ENCODE measurements at regions not wholly inside any gene's neighbourhood (a gene's known extent, or its start where the extent isn't known, plus 50 kb on each side); places are given as distances from the start of the nearest gene placed in this dataset.

- TF ChIP-seq PRDM15 (CRISPR knock-in tag; IDR thresholded peaks at IDR 0.05) (no peak), CHD2 (IDR thresholded peaks at IDR 0.05; ENCODE audit: borderline replicate concordance, low read depth, low read length) (no peak), CREB1 (IDR thresholded peaks at IDR 0.05; ENCODE audit: low read depth) (no peak), SP1 (IDR thresholded peaks at IDR 0.05; ENCODE audit: low read depth, low read length) (no peak), CBFB (IDR thresholded peaks at IDR 0.05; ENCODE audit: low read depth) (no peak)
- TF ChIP-seq, protein P1, sequence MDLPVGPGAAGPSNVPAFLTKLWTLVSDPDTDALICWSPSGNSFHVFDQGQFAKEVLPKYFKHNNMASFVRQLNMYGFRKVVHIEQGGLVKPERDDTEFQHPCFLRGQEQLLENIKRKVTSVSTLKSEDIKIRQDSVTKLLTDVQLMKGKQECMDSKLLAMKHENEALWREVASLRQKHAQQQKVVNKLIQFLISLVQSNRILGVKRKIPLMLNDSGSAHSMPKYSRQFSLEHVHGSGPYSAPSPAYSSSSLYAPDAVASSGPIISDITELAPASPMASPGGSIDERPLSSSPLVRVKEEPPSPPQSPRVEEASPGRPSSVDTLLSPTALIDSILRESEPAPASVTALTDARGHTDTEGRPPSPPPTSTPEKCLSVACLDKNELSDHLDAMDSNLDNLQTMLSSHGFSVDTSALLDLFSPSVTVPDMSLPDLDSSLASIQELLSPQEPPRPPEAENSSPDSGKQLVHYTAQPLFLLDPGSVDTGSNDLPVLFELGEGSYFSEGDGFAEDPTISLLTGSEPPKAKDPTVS (IDR thresholded peaks at IDR 0.05; ENCODE audit: low read depth, low read length): no peak
Measured at GRCh38 chr3:76669322-76669721, 370.6 kb upstream of the ROBO2 start (continued).

- FAIRE-seq: no peak
Measured at GRCh38 chr3:76673171-76673570, 366.7 kb upstream of the ROBO2 start.

More at GRCh38 chr3:76673171-76673570, 366.7 kb upstream of the ROBO2 start:
- H3K9me3 ChIP-seq (replicated peaks; ENCODE audit: control insufficient read depth, insufficient read depth, low read length): no peaks in the 10 kb centered on the region
- ChIA-PET SMC1A (ENCODE audit: uncharacterized antibody, unreplicated experiment) (no interaction called here), RAD21 (ENCODE audit: unreplicated experiment) (no interaction called here), CTCF (interaction anchor here (1.3 kb wide), 1 partner anchor 103 kb away, joined by 4 read pairs; no protein-coding TSS in a partner anchor), POLR2A (no interaction called here)
- no peak overlapping the region for H3K27ac ChIP-seq (ENCODE audit: control insufficient read depth, insufficient read depth)
- H3K27me3 ChIP-seq (replicated peaks in 1 of 2; ENCODE audit: control insufficient read depth in 2 of 2, insufficient read depth in 2 of 2, low read length in 1 of 2): no peaks in the 10 kb centered on the region
- no peak for DNase-seq (ENCODE audit: low read depth, low spot score)
- in situ Hi-C loops (cut with MboI) (no loop called here), intact Hi-C loops (cut with micrococcal nuclease; ENCODE audit: unreplicated experiment) (no loop called here)
- H3K36me3 ChIP-seq (ENCODE audit: control insufficient read depth in 2 of 2, insufficient read depth in 2 of 2, low read length in 1 of 2): no peaks in the 10 kb centered on the region
- H3K4me3 ChIP-seq: no peak overlapping the region
- no peaks in the 10 kb centered on the region for H3K4me1 ChIP-seq (ENCODE audit: control insufficient read depth, insufficient read depth, low read length)
- no peak overlapping the region for H3K9ac ChIP-seq (ENCODE audit: control insufficient read depth, insufficient read depth, low read length)
- no TSS peak for BruUV-seq (replicated peaks)
- TF ChIP-seq CHD2 (IDR thresholded peaks at IDR 0.05; ENCODE audit: borderline replicate concordance, low read depth, low read length) (no peak), BCL11A (IDR thresholded peaks at IDR 0.05; ENCODE audit: low read depth, low read length) (no peak), TCF12 (IDR thresholded peaks at IDR 0.05; ENCODE audit: low read depth, low read length) (no peak), RELA (IDR thresholded peaks at IDR 0.05; ENCODE audit: borderline replicate concordance, partially characterized antibody) (no peak), CBFB (IDR thresholded peaks at IDR 0.05; ENCODE audit: low read depth) (no peak), TAF1 (IDR thresholded peaks at IDR 0.05; ENCODE audit: borderline replicate concordance, low read depth, low read length) (no peak), ATF7 (IDR thresholded peaks at IDR 0.05; ENCODE audit: low read depth) (no peak), HDAC2 (IDR thresholded peaks at IDR 0.05) (no peak)
- no peaks in the 10 kb centered on the region for H3K79me2 ChIP-seq (ENCODE audit: control insufficient read depth, insufficient read depth, low read length)
- ATAC-seq: no peak
- no peaks in the 10 kb centered on the region for H4K20me1 ChIP-seq (ENCODE audit: control insufficient read depth, insufficient read depth)
- H2AFZ ChIP-seq (ENCODE audit: control insufficient read depth, low read depth, low read length): no peak overlapping the region
- WGBS (ENCODE audit: insufficient coverage, insufficient replicate concordance, low lambda C conversion rate, missing lambda C conversion rate): 47% methylated on average over 4 of the region's 4 CpGs
- H3K4me2 ChIP-seq (ENCODE audit: control insufficient read depth, insufficient read depth): no peak overlapping the region
